GM21529 (cell line): ENCODE measurements at regions not wholly inside any gene's neighbourhood (a gene's known extent, or its start where the extent isn't known, plus 50 kb on each side); places are given as distances from the start of the nearest gene placed in this dataset.
"Not testable (repeated sequence)": the region's sequence is repeated elsewhere in the genome, so short reads cannot be mapped to it uniquely, and the experiment has no call there.

Source experiments
- ATAC-seq: cut with Tn5 transposase; IDR thresholded peaks from one replicate; pipeline ENCODE4 v1.9.1; 2021; ENCODE audit not compliant: unreplicated experiment

DNA sequence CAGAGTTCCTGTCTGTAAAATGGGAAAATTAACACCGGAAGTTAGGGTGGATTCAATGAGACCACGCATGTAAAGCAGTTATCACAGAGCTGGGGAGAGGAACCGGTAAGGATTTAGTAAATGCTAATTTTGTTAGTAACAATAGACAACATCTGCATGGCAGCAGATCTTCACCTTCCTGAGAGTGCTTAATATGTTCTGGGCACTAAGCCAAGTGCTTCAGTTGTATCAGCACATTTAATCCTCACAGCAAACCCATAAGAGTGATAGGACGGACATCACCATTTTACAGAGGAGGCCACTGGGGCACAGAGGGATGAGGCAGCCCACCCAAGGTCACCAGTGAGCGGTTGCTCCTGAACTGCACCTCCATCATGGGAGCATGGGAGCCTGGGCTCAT lies 189.4 kb downstream of the WNT5A start:
- no peak for ATAC-seq

DNA sequence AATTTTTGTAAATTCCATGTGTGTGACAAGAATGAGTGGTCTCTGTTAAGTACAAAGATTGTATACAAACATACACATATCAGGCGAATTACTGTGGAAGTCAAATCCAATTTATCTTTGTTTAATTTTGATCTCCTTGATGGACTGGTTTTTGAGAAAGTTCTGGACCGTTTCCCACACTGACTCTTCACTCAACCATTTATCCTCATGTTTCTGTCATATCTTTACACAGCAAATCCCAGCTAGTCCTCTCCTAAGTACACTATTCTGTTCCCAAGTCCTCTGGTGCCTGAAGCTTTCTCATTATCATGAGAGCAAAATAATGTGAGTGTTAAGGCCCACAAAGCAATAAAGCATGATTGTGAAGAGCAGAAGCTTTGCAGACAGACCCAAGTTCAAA lies 189.9 kb downstream of the WNT5A start:
- ATAC-seq = no peak

DNA sequence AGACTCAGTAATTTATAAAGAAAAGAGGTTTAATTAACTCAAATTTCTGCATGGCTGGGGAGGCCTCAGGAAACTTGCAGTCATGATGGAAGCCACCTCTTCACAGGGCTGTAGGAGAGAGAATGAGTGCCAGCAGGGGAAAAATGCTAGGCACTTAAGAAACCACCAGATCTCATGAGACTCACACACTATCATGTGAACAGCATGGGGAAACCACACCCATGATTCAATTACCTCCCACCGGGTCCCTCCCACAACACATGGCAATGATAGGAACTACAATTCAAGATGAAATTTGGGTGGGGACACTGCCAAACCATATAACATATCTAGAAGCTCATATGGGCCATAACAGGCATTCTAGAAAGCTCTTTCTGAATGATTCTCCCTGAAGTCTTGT lies 190.3 kb downstream of the WNT5A start:
- no peak for ATAC-seq

DNA sequence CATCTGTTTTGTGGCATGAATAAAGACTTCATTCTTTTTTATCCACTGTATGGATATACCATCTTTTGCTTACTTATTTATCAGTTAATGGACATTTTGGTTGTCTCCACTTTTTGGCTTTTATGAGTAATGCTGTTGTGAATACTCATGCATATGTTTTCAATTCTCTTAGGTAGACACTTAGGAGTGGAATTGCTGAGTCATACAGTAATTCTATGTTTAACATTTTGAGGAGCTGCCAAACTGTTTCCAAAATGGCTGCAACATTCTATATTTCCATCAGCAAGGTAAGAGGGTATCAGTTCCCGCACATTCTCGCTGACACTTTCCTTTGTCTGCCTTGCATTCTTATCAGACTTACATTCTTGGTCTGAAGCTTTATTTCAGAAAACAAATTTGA lies 191.1 kb downstream of the WNT5A start:
- ATAC-seq = no peak

DNA sequence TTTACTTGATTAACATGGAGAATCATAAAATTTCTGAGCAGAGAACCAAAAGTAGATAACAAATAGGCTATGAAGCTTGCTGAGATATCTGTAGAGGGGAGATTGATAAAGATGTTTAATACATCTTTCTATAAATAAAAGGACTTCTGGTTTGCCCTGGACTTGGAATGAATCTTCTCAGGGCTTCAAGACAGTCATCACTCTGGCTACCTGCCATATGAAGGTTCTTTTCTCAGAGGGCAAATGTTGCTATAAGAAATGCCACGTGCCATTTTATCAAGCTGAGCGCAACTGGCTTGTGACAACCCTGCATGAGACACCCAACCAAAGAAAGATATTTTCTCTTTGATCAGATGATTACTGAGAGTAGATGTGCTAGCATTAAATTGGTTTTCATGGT lies 192.5 kb downstream of the WNT5A start:
- ATAC-seq = no peak

DNA sequence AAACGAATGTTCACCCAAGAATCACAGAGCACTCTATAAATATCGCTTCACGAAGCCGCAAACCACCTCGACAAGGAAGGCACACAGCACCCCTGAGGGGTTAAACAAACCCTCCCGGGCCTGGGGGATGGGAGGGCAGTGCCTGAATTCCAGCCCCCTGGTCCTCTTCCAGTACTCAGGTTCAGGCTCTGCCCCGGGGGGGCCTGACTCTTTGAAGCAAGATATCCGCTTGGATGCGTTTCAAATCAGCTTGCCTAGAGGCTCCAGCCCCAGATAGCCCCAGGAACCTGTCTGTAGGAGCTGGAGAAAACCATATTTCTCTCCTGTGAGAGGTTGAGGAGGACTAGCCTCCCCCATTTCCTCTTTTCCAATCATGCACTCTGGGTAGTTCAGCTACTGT lies 194.7 kb downstream of the WNT5A start:
- ATAC-seq = no peak

DNA sequence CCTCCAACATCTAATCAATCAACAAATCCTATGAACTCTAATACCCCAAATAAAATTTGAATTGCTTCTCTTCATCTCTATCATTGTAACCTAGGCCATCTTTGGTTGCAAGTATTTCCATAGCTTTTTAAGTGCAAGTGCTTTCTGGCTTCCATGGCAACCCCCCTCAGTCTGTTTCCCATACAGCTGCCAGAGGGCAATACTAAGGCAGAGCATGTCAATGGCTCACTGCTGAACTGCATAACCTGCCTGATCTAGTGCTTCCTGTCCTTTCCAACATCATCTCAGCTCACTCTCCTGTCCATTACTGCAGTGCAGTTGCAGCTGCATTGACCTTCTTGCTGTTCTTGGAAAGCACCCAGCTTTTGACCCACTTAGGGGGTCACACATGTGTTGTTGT lies 198.4 kb downstream of the WNT5A start:
- ATAC-seq = no peak

DNA sequence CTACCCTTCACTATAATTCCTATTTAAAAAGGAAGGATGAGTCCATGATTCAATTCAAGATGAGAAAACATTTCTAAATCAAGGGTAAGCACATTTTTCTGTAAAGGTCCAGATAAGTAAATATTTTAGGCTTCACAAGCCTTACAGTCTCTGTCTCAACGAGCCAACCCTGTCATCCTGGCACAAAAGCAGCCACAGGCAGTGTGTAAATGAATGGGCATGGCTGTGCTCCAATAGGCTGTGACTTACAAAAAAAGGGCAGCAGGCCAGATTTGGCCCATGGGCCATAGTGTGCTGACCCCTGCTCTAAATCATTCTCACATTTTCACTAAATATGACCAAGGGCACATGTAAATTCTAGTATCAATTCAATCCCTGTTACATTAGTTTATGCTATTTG lies 200.4 kb downstream of the WNT5A start:
- no peak for ATAC-seq

DNA sequence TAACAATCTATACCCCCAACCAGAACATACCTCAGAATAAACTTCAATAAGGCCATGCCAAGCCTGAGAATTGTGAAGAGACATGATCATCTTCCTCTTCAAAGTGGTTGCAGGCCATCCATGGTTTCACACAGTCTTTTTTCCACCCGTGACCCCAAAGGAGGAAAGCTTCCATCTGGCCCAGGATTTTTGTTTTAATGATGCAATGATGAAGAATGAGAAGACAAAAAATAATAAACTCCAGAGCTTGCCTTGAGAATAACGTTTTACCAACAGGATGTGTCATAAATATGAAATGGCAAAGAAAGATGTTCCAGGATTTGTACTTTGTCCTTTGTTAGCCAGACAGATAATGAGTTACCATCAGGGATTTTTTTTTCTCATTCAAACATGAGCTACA lies 201.9 kb downstream of the WNT5A start:
- no peak for ATAC-seq

DNA sequence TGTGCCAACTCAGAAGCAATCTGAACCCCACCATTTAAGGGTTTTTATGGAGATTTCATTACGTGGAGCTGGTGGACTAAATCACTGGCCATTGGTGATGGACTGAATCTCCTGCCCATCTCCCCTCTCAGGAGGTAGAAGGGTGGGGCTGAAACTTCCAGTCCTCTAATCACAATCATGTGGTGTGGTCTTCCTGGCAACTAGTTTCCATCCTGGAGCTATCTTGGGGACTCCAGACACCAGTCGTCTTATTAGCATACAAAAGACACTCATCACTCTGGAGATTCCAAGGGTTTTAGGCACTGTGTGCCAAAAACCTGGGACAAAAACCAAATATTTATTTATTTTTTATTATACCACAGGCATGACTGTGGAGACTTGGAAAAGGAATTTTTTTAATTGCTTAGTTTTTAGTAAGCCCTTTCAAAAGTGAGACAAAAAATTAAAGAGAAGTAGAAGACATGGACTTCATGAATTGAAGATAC lies 203.6 kb downstream of the WNT5A start:
- ATAC-seq = no peak

DNA sequence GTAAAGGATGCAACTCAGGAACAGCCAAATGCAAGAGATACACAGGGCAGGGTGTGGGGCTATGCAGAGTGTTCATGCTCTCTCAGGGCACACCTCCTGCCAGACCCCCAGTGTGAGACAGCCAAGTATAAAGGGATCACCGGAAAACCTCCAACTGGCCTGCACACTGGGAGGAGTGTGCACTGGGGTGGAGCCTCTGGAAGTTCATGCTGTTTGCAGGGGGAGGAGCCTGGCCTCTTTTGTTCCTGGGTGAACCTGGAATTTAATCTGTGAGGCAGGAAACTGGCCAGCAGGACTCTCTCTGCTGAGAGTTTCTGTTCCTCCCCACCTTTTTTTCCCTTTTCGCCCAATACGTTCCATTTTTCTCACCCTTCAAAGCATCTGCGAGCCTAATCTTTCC lies 204.1 kb downstream of the WNT5A start:
- no peak for ATAC-seq

DNA sequence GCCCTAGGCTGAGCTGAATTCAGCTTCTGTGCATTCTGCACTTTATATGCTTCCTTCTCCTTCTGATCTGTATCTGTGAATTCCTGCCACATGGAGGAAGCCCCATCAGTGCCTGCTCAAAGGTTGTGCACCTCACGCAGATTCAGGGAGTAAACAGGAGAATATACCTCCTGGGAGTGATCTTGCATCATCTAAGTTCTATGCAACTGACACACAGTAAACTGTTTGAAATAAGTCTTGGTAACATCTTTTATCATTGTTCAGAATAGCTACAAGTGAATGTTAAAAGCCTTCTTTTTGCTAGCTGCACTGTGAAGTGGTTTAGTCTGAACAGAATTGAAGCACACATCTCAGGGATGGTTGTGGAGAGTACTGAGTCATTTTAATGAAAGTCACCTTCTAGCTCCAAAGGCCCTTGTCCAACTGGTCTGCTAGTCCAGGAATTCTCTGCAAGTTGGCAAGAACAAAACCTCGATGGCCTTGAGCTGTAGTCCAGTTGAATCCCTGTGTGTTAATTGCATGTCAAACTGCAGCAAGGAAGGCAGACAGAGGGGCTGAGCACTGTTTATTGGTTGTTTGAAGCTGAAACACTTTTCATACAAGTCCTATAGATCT lies 215.0 kb downstream of the WNT5A start:
- no peak for ATAC-seq

DNA sequence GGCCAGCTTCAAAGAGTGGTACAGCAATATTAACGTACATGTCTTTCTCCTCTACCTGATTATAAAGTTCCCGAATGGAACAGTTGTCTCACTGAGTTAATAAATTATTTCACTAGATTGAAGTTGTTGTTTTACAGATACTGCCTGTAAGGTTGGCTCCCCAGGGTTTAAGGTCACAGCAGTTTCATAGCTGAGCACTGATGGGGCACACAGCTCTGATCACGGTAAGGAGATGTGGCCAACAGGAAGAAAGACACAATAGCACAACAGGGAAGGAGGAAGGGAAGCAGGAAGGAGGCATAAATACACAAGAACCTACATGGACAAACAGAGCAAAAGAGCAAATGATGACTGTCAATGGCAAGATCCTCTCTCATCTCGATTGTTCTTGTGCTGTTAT lies 215.6 kb downstream of the WNT5A start:
- ATAC-seq = no peak

DNA sequence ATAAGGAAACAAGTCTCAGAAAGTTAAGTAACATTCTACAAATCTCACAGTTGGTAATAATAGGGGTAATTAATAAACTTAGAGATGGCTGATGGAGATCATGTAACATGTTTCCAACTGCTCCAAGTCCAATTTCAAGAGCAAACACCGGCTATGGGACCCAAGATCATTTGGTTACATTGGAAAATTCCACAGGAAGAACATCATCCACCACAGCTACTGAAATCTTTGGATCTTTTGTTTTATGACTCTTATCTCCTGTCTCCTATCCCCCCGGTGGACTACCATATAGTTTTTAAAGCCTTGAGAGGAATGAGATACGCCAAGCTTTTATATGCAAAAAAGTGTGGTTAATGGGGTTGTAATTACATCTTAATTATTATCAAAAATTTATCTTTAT lies 216.1 kb downstream of the WNT5A start:
- no peak for ATAC-seq

DNA sequence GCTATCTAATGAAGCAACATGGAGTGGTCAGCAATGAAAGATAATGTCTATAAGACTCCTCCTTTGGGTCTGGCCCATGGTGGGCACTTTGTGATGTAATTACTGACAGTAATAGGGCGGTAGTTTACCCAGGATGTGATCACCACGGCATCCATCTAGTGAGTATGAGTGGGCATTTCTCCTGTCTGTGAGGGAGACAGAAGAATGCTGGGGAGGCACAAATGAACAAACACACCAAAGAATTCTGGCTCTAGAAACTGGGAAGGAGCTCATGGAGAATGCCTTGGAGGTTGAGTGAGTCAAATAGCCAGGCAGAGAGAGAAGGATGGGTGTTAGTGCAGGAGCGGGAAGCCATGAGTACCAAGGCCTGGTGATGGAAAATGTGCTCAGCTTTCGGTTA lies 217.5 kb downstream of the WNT5A start:
- no peak for ATAC-seq

DNA sequence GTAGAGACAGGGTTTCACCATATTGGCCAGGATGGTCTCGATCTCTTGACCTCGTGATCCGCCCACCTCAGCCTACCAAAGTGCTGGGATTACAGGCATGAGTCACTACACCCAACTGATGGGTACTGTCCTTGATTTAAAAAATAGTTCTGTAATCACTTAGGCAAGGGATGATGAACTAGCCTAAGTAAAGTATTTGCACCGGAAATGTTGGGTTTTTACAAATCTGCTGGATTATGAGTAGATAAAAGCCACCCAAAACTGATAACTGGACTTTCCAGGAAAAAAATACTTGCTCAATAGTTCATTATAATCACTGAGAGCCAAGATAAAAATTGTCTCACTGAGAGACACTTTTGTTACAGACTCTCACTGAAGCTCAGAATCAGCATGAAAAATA lies 218.0 kb downstream of the WNT5A start:
- no peak for ATAC-seq

DNA sequence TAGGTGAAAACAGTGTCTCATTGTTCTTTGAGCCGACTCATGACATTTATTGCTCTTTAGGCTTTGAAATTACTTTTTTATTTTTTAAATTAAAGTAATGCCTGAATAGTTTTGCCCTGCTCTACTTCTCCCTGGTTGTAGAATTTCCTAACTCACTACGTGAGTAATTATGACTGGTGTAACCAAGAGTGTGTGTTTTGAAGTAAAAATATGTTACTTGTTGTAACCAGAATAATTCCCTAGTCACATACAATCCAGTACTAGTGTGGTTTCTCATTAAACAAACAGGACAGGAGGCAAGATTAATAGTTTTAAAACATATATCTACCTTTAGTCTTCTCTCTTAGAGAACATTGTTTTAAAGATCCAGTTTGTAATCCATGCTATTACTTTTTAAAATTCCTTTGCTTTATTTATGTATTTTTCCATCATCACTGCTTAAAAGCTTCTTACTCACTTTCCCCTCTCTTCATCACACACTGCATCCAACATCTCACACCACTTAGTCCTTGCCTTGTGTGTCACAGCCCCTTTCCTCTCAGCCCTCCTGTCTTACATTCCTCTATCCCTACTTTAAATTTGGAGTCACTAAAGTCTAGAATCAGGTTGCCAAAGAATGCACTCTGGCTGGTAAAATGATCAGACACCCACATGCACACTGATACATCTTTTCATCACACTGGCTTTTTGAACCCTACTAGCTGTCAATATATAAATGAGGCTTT lies 219.7 kb downstream of the WNT5A start:
- ATAC-seq = no peak

DNA sequence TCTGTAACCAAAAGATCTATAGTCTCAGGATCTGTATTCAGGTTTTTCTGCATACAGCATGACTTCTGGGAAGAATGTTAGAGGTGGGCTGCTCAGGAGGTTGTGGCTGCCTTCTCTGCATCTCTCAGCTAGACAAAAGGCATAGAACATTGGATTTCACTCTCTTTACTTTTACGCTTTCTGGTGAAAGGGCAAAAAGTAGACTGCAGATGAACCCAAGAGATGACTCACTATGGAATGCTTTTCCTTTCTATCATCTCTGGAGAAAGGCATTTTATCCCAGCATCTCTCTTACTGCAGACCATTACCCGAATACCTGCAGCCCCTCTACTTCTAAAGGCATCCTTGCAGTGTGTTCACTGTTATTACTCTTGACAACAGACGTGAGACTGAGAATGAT lies 222.2 kb downstream of the WNT5A start:
- ATAC-seq = no peak

DNA sequence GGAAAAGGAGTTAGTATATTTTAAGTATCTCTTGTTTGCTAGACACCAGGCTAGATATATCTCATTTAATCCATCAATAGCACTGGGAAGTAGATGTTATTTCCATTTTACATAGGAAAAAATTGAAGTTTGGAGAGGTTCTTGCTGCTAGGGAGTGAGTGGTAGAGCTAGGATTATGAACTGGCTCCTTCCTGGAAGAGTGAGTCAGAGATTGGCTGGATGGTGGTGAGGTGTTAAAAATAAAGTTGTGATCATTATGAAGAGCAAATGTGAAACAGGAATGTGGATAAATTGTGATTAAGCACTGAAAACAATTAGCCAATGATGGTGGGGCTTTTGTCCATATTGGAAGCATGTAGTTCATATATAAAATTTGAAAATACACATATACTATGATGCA lies 234.2 kb downstream of the WNT5A start:
- no peak for ATAC-seq

DNA sequence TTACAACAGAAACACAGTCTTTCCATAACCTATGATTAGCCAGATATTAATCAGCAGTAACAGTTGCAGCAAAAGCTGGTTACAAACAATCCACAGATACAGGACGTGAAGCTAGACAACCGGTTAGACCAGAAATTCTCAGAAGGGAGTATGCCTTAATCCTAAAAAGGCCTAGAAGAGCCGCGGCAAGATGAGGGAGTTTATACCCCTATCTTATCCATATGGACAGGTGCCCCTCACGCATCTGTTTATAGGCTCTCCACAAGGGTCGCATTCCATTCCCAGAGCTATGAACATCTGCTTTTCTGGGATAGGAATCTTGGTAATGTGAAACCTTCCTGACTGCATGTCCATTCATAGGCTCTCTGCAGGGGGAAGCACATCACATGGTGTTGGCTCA lies 237.9 kb downstream of the WNT5A start:
- not testable (repeated sequence) for ATAC-seq

DNA sequence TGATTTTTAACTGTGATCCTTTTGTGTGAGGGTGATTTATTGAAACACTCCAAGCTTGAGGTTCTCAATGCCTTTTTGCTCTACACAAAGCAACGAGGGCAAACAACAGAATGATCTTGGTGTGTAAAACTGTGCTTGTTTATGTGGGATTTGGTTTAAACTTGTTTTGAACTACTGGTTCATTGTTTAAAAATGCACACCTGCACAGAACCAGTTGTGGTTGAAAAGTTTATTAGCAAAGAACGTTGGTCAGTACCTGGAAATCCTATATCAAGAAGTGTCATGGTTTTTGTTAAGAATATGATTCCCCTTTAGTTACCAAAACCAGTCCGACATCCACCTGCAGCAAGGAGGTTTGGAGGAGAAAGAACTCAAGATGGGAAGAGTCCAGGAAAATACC lies 239.4 kb downstream of the WNT5A start:
- no peak for ATAC-seq

DNA sequence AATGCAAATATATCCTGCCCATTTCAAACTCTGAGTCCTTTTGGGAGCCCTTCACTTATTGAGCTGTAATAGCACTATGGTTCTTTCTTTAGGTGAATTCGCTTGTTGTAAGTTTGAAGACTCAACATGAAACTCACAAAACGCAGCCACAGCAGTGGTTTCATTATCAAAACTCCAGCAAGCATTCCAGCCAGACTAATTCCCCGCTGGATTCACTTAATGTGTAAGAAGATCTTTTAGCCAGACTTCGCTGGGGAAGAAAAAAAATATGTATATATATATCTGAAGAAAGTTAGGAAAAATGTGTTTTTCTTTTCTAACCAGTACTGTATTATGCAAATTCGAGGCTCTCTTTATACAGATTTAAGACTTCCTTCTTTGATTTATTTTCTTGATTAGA lies 241.1 kb downstream of the WNT5A start:
- no peak for ATAC-seq

DNA sequence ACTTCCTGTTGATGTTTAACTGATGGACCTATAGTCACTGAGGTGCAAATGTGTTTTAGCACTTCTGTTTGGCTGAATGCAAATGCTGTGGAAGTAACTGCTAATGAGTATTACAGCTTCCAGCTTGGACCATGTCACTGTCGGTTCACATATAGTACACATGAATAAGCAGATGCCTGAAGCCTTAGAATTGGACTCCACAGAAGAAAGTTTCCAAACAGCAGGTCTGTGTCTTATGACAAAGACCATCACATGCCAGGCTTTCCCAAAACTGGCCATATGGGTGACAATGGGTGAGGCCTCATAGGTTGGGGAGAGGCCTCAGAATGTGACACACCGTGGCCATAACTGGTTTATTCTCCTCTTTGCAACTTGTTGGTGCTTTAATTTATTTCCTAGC lies 241.8 kb downstream of the WNT5A start:
- no peak for ATAC-seq
